Upper lobe of left lung (tissue), 4 donors: ENCODE measurements at regions not wholly inside any gene's neighbourhood (a gene's known extent, or its start where the extent isn't known, plus 50 kb on each side); places are given as distances from the start of the nearest gene placed in this dataset.

Experiments
- EP300 ChIP-seq, 4 donors: sonication (generic); formaldehyde crosslinking; IDR thresholded peaks; one replicate each; pipeline ENCODE4 v1.5.1; 2017; ENCODE audit warnings: antibody characterized with exemption in 4 of 4, control low read depth in 2 of 4
- POLR2A ChIP-seq, 4 donors: fragments of 450-650 bp; IDR thresholded peaks; one replicate each; pipeline ENCODE4 v1.5.1; 2016 to 2017; ENCODE audit warnings: antibody characterized with exemption in 4 of 4, mild to moderate bottlenecking in 2 of 4
- POLR2AphosphoS5 ChIP-seq, 2 donors: sonication (generic); formaldehyde crosslinking; IDR thresholded peaks; one replicate each; pipeline ENCODE4 v1.5.1; 2017; ENCODE audit warnings: antibody characterized with exemption in 2 of 2
- TF ChIP-seq, protein P1 (sequence below), 6 experiments: fragments of 450-650 bp in 4 of 6; fragments of 200-600 bp in 2 of 6; sonication (generic) in 2 of 6; IDR thresholded peaks; one replicate each; pipeline ENCODE4 v1.5.1; 2016 to 2019; ENCODE audit warnings: antibody characterized with exemption in 6 of 6

DNA sequence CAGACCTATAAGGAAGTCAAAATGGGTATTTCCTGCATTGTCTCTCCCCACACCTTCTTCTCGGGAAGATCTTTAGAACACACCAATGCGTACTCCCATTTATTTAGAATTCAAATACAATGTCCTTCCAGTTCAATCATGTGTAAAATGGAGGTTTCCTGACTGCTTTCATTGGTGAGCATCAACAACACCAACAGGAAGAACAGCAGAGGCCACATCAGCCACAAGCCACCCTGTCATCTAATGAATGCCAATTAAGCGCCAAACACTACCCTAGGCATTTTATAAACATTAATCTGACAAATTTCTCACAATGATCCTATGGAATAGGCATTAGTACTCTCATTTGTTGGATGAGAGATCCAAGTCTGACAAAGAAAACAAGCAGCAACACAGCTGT is 68.4 kb upstream of the SMLR1 start:
- TF ChIP-seq, protein P1, sequence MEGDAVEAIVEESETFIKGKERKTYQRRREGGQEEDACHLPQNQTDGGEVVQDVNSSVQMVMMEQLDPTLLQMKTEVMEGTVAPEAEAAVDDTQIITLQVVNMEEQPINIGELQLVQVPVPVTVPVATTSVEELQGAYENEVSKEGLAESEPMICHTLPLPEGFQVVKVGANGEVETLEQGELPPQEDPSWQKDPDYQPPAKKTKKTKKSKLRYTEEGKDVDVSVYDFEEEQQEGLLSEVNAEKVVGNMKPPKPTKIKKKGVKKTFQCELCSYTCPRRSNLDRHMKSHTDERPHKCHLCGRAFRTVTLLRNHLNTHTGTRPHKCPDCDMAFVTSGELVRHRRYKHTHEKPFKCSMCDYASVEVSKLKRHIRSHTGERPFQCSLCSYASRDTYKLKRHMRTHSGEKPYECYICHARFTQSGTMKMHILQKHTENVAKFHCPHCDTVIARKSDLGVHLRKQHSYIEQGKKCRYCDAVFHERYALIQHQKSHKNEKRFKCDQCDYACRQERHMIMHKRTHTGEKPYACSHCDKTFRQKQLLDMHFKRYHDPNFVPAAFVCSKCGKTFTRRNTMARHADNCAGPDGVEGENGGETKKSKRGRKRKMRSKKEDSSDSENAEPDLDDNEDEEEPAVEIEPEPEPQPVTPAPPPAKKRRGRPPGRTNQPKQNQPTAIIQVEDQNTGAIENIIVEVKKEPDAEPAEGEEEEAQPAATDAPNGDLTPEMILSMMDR (IDR thresholded peaks at IDR 0.05): no peak
- TF ChIP-seq POLR2A (IDR thresholded peaks at IDR 0.05) (no peak), POLR2AphosphoS5 (IDR thresholded peaks at IDR 0.05) (no peak), EP300 (IDR thresholded peaks at IDR 0.05) (no peak)
